SU-DHL-6 (cell line): ENCODE measurements at regions not wholly inside any gene's neighbourhood (a gene's known extent, or its start where the extent isn't known, plus 50 kb on each side); places are given as distances from the start of the nearest gene placed in this dataset.

Experiments
- CTCF ChIP-seq: fragments of 200-600 bp; sonication (generic); IDR thresholded peaks from one replicate; pipeline ENCODE4 v1.5.1; 2017; ENCODE audit warnings: antibody characterized with exemption, mild to moderate bottlenecking, low read length, moderate library complexity; ENCODE audit not compliant: insufficient read depth, poor library complexity, severe bottlenecking
- EZH2phosphoT487 ChIP-seq: fragments of 200-600 bp; sonication (generic), shearing (Covaris generic); conservative IDR thresholded peaks from 2 replicates; pipeline ENCODE4 v1.6.1; 2018; ENCODE audit warnings: mild to moderate bottlenecking, antibody characterized with exemption, low read length, moderate library complexity, mixed read lengths

GRCh38 chr6:113293423-113293740 lies 563.8 kb upstream of the MARCKS start:
- TF ChIP-seq CTCF, result no peak
- TF ChIP-seq EZH2phosphoT487, result no peak
